HG03558 (cell line): ENCODE measurements at regions not wholly inside any gene's neighbourhood (a gene's known extent, or its start where the extent isn't known, plus 50 kb on each side); places are given as distances from the start of the nearest gene placed in this dataset.
"Not testable (repeated sequence)": the region's sequence is repeated elsewhere in the genome, so short reads cannot be mapped to it uniquely, and the experiment has no call there.

Source experiments
- ATAC-seq: cut with Tn5 transposase; IDR thresholded peaks from one replicate; pipeline ENCODE4 v1.9.1; 2021; ENCODE audit warnings: moderate number of reproducible peaks; ENCODE audit not compliant: unreplicated experiment; ENCODE audit errors: extremely low read depth

GRCh38 chr4:10783351-10783750 is 98.8 kb upstream of the CLNK start:
- no peak for ATAC-seq

DNA sequence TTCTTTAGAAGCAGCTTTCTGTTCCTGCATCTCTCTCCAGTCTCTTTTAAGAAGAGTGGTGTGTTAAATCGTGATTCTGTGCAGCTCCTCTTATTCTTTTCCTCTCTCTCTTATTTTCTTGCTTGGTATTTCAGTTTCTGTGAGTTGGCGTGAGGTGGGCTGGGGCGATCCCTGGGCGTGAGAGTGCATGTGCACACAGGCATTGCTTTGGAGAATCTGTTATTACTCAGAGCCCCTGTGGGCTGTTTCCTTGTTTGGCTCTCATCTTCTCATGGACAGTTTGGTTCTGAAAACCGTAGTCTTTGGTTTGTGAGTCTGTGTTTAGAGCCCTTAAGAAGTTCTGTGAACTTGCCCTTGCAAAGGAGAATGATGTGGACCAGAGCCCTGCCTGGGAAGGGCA is 97.2 kb upstream of the CLNK start:
- no peak for ATAC-seq

DNA sequence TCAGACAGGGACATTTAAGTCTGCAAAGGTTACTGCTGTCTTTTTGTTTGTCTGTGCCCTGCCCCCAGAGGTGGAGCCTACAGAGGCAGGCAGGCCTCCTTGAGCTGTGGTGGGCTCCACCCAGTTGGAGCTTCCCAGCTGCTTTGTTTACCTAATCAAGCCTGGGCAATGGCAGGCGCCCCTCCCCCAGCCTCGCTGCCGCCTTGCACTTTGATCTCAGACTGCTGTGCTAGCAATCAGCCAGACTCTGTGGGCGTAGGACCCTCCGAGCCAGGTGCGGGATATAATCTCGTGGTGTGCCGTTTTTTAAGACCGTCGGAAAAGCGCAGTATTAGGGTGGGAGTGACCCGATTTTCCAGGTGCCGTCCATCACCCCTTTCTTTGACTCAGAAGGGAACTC is 96.2 kb upstream of the CLNK start:
- not testable (repeated sequence) for ATAC-seq

DNA sequence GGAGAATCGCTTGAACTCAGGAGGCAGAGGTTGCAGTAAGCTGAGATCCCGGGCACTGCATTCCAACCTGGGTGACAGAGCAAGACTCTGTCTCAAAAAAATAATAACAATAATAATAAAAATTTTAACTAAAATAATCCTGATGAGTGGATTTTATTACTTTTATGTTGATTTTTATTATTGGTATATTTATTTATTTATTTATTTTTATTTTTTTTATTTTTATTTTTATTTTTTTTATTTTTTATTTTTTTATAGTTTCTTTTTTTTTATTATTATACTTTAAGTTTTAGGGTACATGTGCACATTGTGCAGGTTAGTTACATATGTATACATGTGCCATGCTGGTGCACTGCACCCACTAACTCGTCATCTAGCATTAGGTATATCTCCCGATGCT is 90.6 kb upstream of the CLNK start:
- ATAC-seq, result not testable (repeated sequence)

- no peak for ATAC-seq
Observed at GRCh38 chr4:10773656-10774055, 89.1 kb upstream of the CLNK start.

- ATAC-seq, result no peak
Observed at GRCh38 chr4:10773010-10773409, 88.4 kb upstream of the CLNK start.

- no peak for ATAC-seq
Observed at GRCh38 chr4:10765386-10765785, 80.8 kb upstream of the CLNK start.

DNA sequence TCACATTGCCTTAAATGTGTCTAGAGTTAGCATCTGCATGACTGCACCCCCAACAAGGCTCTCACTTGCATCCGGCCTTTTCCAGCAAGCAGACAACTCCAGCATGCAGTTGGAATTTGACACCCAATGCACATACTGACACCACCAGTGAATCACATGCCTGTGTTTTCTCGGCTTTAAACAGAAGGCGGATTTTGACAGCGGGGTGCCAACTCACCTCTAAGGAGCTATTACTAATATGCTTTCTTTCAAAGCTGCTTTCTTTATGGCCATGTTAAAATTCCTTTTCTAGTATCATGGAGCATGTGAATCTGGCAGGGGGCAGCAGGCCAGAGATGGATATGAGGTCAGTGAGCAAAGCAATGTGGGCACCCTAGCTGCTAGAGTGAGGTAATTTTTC is 78.0 kb upstream of the CLNK start:
- ATAC-seq, result no peak

GRCh38 chr4:10761903-10762302 is 77.3 kb upstream of the CLNK start:
- ATAC-seq, result no peak

GRCh38 chr4:10760086-10760485 is 75.5 kb upstream of the CLNK start:
- ATAC-seq, result no peak

- ATAC-seq, result no peak
Observed at GRCh38 chr4:10758906-10759305, 74.3 kb upstream of the CLNK start.

GRCh38 chr4:10753856-10754402 is 69.4 kb upstream of the CLNK start:
- ATAC-seq, result no peak

GRCh38 chr4:10753336-10753735 is 68.8 kb upstream of the CLNK start:
- ATAC-seq, result no peak

DNA sequence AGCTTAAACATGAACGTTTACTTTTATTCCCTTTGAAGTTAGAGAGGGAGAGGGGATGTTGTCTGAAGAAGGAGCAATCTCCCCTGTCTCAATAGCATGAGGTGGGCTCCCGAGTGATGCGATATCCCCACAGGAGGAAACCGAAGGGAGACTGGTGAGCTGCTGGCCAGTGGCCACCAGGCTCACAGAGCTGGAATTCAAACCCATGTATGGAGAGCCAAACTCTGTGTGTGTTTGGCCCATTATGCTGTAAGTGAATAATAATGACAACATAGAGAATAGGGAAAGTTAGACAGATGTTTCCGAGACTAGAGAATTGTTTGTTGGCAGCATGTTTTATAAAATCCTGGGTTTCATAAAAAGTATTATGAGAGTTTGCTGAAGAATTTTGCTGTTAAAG is 66.1 kb upstream of the CLNK start:
- no peak for ATAC-seq

DNA sequence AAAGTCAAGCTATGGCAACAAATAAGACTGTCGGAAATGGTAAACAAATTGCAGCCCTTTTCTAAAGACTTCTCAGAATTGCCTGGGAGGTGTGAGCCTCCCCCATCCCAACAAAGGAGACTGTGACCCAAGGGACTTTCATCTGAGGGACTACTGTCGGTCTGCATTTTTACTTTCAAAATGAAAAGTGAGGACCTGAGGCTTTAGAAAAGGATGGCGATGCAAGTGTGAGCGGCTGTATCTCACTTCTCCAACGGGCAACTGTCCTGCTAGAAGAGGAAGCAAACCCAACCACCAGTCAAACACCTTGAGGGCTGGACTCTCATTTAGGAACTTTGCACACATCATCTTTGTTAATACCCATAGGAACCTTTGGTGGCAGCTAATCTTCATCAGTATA is 62.6 kb upstream of the CLNK start:
- no peak for ATAC-seq

DNA sequence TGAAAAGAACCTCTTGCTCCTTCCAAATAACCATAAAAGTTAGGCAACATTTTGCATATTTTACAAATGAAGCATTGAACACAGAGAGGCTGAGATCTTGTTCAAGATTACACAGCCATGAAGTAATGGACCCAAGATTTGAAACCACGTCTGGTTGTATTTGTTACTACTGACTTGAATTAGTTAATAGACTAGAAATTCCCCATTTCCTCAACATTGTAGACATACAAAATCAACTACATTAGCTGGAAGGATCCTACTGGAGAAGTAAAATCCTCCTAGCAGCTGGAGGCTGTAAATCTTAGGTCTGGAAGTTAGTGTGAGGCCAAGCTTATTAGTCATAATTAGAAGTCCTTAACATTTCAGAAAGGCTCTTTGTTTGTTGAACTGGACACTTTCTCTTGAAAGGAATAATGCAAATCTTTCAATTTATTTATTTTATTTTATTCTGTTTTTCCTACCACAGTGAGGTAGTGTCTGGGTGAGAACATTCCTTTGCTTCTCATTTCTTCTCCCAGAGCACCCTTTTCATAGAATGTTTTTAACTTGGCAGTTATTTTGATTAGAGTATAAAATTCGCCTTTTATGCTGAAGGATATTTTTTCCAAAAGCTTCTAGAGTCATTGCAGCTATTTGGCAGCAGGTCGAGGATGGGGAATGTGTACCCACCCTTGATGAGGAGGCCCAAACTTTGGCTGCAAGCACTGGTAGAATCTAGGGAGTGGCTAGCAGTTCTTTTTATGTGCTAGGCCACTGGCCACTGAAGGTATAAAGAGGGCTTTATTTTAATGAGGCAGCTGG is 62.0 kb upstream of the CLNK start:
- ATAC-seq, result no peak

DNA sequence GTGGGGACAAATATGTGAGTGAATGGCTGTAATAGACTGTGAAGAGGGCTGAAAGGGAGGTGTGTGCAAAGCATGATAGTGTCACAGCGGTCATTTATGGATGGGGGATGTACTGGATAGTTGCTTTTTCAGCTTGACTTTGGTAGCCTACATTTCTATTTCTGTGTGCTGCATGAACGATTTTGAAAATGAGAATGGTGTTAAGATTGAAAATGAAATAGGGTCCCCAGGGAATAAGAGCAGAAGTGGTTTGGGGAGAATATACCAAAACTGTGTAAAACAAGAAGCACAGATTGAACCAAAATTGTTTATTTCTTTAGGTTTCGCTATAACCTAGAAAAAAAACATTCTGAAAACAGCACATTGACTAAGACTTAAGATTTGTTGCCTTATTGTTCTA is 58.8 kb upstream of the CLNK start:
- ATAC-seq, result peak; percentile 54

GRCh38 chr4:10741961-10742699 is 57.6 kb upstream of the CLNK start:
- ATAC-seq, result peak; percentile 30

GRCh38 chr4:10740891-10741620 is 56.5 kb upstream of the CLNK start:
- ATAC-seq, result no peak

DNA sequence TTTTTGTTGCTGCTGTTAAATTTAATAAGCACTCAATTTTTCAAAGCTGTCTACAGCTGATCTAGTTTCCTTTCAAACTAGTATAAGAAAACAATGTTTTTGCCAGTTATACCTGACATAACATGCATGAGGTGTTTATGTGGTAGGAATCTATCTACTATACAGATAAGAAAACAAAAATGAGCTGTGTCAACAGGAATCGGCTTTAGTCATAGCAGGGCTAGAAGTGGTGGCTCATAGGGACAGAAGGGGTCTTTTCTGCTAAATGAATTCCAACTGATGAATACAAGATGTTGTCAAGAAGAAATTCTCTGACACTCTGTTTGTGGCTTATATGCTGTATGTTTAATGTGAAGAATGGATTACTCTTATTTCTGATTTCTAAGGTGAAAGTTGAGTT is 55.7 kb upstream of the CLNK start:
- no peak for ATAC-seq
